HK-2 (cell line): ENCODE measurements at regions not wholly inside any gene's neighbourhood (a gene's known extent, or its start where the extent isn't known, plus 50 kb on each side); places are given as distances from the start of the nearest gene placed in this dataset.
"Not testable (repeated sequence)": the region's sequence is repeated elsewhere in the genome, so short reads cannot be mapped to it uniquely, and the experiment has no call there.

Experiments
- DNase-seq: peaks from one replicate; pipeline ENCODE4 v3.0.0-alpha.2; 2018; ENCODE audit not compliant: unreplicated experiment

- no peak for DNase-seq
Observed at GRCh38 chr16:51854401-51854951, 692.5 kb downstream of the TOX3 start.

- DNase-seq: no peak
Observed at GRCh38 chr16:51853586-51853985, 693.4 kb downstream of the TOX3 start.

GRCh38 chr16:51852892-51853291 lies 694.1 kb downstream of the TOX3 start:
- no peak for DNase-seq

- no peak for DNase-seq
Observed at GRCh38 chr16:51851111-51851510, 695.8 kb downstream of the TOX3 start.

GRCh38 chr16:51849715-51850114 lies 697.2 kb downstream of the TOX3 start:
- no peak for DNase-seq

GRCh38 chr16:51845586-51846305 lies 694.7 kb upstream of the SALL1 start:
- DNase-seq: no peak

- peak; percentile 48 for DNase-seq
Observed at GRCh38 chr16:51839727-51840462, 688.8 kb upstream of the SALL1 start.

GRCh38 chr16:51834794-51835193 lies 683.7 kb upstream of the SALL1 start:
- no peak for DNase-seq

- no peak for DNase-seq
Observed at GRCh38 chr16:51834133-51834532, 683.1 kb upstream of the SALL1 start.

GRCh38 chr16:51831595-51832367 lies 680.7 kb upstream of the SALL1 start:
- peak; percentile 26 for DNase-seq

- not testable (repeated sequence) for DNase-seq
Observed at GRCh38 chr16:51831034-51831433, 680.0 kb upstream of the SALL1 start.

GRCh38 chr16:51825779-51826178 lies 674.7 kb upstream of the SALL1 start:
- DNase-seq: no peak

- DNase-seq: no peak
Observed at GRCh38 chr16:51822471-51822870, 671.4 kb upstream of the SALL1 start.

- DNase-seq: no peak
Observed at GRCh38 chr16:51821527-51821926, 670.5 kb upstream of the SALL1 start.

- no peak for DNase-seq
Observed at GRCh38 chr16:51820176-51820575, 669.1 kb upstream of the SALL1 start.

GRCh38 chr16:51818342-51818944 lies 667.4 kb upstream of the SALL1 start:
- peak; percentile 59 for DNase-seq

GRCh38 chr16:51816929-51817328 lies 665.9 kb upstream of the SALL1 start:
- DNase-seq: no peak

GRCh38 chr16:51815523-51815922 lies 664.5 kb upstream of the SALL1 start:
- no peak for DNase-seq

- no peak for DNase-seq
Observed at GRCh38 chr16:51814617-51815016, 663.5 kb upstream of the SALL1 start.

GRCh38 chr16:51813609-51814008 lies 662.5 kb upstream of the SALL1 start:
- no peak for DNase-seq

- no peak for DNase-seq
Observed at GRCh38 chr16:51812945-51813344, 661.9 kb upstream of the SALL1 start.

GRCh38 chr16:51807551-51807950 lies 656.5 kb upstream of the SALL1 start:
- DNase-seq: no peak
